NCI-H2107 (cell line): ENCODE measurements at regions not wholly inside any gene's neighbourhood (a gene's known extent, or its start where the extent isn't known, plus 50 kb on each side); places are given as distances from the start of the nearest gene placed in this dataset.

Experiments used
- DNase-seq: peaks from one replicate; lab custom pipeline; 2025; lab: John Stamatoyannopoulos, UW

- DNase-seq, result no peak
Measured at GRCh38 chr1:195934817-195935553, 673.3 kb downstream of the KCNT2 start.

GRCh38 chr1:195933835-195934234 lies 674.4 kb downstream of the KCNT2 start:
- DNase-seq, result no peak

- no peak for DNase-seq
Measured at GRCh38 chr1:195915826-195916225, 692.4 kb downstream of the KCNT2 start.

- no peak for DNase-seq
Measured at GRCh38 chr1:195909061-195909460, 699.2 kb downstream of the KCNT2 start.

- no peak for DNase-seq
Measured at GRCh38 chr1:195908121-195908520, 700.1 kb downstream of the KCNT2 start.

GRCh38 chr1:195903203-195903602 lies 705.0 kb downstream of the KCNT2 start:
- no peak for DNase-seq

GRCh38 chr1:195902779-195903178 lies 705.5 kb downstream of the KCNT2 start:
- no peak for DNase-seq

GRCh38 chr1:195899762-195900352 lies 708.4 kb downstream of the KCNT2 start:
- no peak for DNase-seq

GRCh38 chr1:195898924-195899323 lies 709.3 kb downstream of the KCNT2 start:
- DNase-seq, result no peak

GRCh38 chr1:195898373-195898772 lies 709.9 kb downstream of the KCNT2 start:
- no peak for DNase-seq

- no peak for DNase-seq
Measured at GRCh38 chr1:195897076-195897475, 711.2 kb downstream of the KCNT2 start.

GRCh38 chr1:195894411-195894810 lies 713.8 kb downstream of the KCNT2 start:
- no peak for DNase-seq

- no peak for DNase-seq
Measured at GRCh38 chr1:195886000-195886399, 722.2 kb downstream of the KCNT2 start.

- DNase-seq, result no peak
Measured at GRCh38 chr1:195878478-195878877, 729.8 kb downstream of the KCNT2 start.

GRCh38 chr1:195876792-195877191 lies 731.4 kb downstream of the KCNT2 start:
- no peak for DNase-seq

GRCh38 chr1:195872376-195872775 lies 735.9 kb downstream of the KCNT2 start:
- DNase-seq, result no peak

GRCh38 chr1:195867638-195868037 lies 740.6 kb downstream of the KCNT2 start:
- DNase-seq, result no peak

GRCh38 chr1:195866781-195867222 lies 741.4 kb downstream of the KCNT2 start:
- no peak for DNase-seq

- no peak for DNase-seq
Measured at GRCh38 chr1:195866091-195866780, 742.0 kb downstream of the KCNT2 start.

GRCh38 chr1:195851804-195852203 lies 756.4 kb downstream of the KCNT2 start:
- no peak for DNase-seq

GRCh38 chr1:195851016-195851601 lies 757.1 kb downstream of the KCNT2 start:
- no peak for DNase-seq

- DNase-seq, result no peak
Measured at GRCh38 chr1:195849180-195849579, 759.1 kb downstream of the KCNT2 start.
